H7 (cell line): ENCODE measurements at regions not wholly inside any gene's neighbourhood (a gene's known extent, or its start where the extent isn't known, plus 50 kb on each side); places are given as distances from the start of the nearest gene placed in this dataset.
"Not testable (repeated sequence)": the region's sequence is repeated elsewhere in the genome, so short reads cannot be mapped to it uniquely, and the experiment has no call there.

ENCODE experiments used
- DNase-seq: peaks from one replicate; pipeline ENCODE4 v3.0.0; 2012
- H3K27me3 ChIP-seq: 2 replicates; pipeline ENCODE4 v1.6.0; 2011; ENCODE audit warnings: mild to moderate bottlenecking, low read length; ENCODE audit not compliant: control insufficient read depth, insufficient read depth
- H3K36me3 ChIP-seq: replicated peaks from 2 replicates; pipeline ENCODE4 v1.5.1; 2011; ENCODE audit warnings: low read length; ENCODE audit not compliant: control insufficient read depth, insufficient read depth
- H3K4me3 ChIP-seq: 2 replicates; pipeline ENCODE4 v1.5.1; 2011; ENCODE audit warnings: low read depth, mild to moderate bottlenecking, control low read depth, low read length, moderate library complexity; ENCODE audit not compliant: insufficient read depth

GRCh38 chr3:127444761-127445160, 145.8 kb downstream of the TPRA1 start:
- H3K36me3 ChIP-seq = no peaks in the 10 kb centered on the region
- no peak overlapping the region for H3K4me3 ChIP-seq
- DNase-seq = no peak
- H3K27me3 ChIP-seq = no peaks in the 10 kb centered on the region

- Histone ChIP-seq H3K27me3 (no peaks in the 10 kb centered on the region), H3K4me3 (no peak overlapping the region), H3K36me3 (no peaks in the 10 kb centered on the region)
- DNase-seq = no peak
These were observed 146.8 kb downstream of the TPRA1 start for GRCh38 chr3:127443581-127444375.

GRCh38 chr3:127442506-127442905, 148.0 kb downstream of the TPRA1 start:
- H3K27me3 ChIP-seq = no peaks in the 10 kb centered on the region

GRCh38 chr3:127441764-127442163, 148.8 kb downstream of the TPRA1 start:
- no peak for DNase-seq
- Histone ChIP-seq H3K27me3 (no peaks in the 10 kb centered on the region), H3K4me3 (no peak overlapping the region), H3K36me3 (no peaks in the 10 kb centered on the region)

More at GRCh38 chr3:127442506-127442905, 148.0 kb downstream of the TPRA1 start:
- Histone ChIP-seq H3K36me3 (no peaks in the 10 kb centered on the region), H3K4me3 (no peak overlapping the region)
- DNase-seq = no peak

GRCh38 chr3:127440384-127440783, 150.1 kb downstream of the TPRA1 start:
- Histone ChIP-seq H3K4me3 (no peak overlapping the region), H3K27me3 (no peaks in the 10 kb centered on the region), H3K36me3 (no peaks in the 10 kb centered on the region)
- DNase-seq = no peak

GRCh38 chr3:127439621-127440020, 150.9 kb downstream of the TPRA1 start:
- Histone ChIP-seq H3K4me3 (no peak overlapping the region), H3K27me3 (no peaks in the 10 kb centered on the region), H3K36me3 (no peaks in the 10 kb centered on the region)
- no peak for DNase-seq

GRCh38 chr3:127438951-127439350, 151.1 kb upstream of the PRR20G start:
- no peak for DNase-seq
- Histone ChIP-seq H3K36me3 (no peaks in the 10 kb centered on the region), H3K4me3 (no peak overlapping the region), H3K27me3 (no peaks in the 10 kb centered on the region)

GRCh38 chr3:127438371-127438770, 150.5 kb upstream of the PRR20G start:
- no peaks in the 10 kb centered on the region for H3K36me3 ChIP-seq
- no peaks in the 10 kb centered on the region for H3K27me3 ChIP-seq
- H3K4me3 ChIP-seq = no peak overlapping the region
- DNase-seq = no peak

- H3K27me3 ChIP-seq, H3K4me3 ChIP-seq, DNase-seq, H3K36me3 ChIP-seq: not testable (repeated sequence)
These were observed 147.5 kb upstream of the PRR20G start for GRCh38 chr3:127435299-127435698.

- Histone ChIP-seq H3K27me3 (no peaks in the 10 kb centered on the region), H3K4me3 (no peak overlapping the region), H3K36me3 (no peaks in the 10 kb centered on the region)
- no peak for DNase-seq
These were observed 143.2 kb upstream of the PRR20G start for GRCh38 chr3:127431066-127431465.

- Histone ChIP-seq H3K4me3 (no peak overlapping the region), H3K36me3 (no peaks in the 10 kb centered on the region), H3K27me3 (no peaks in the 10 kb centered on the region)
- DNase-seq = no peak
These were observed 140.6 kb upstream of the PRR20G start for GRCh38 chr3:127428344-127428997.

- DNase-seq = no peak
- Histone ChIP-seq H3K4me3 (no peak overlapping the region), H3K36me3 (no peaks in the 10 kb centered on the region), H3K27me3 (no peaks in the 10 kb centered on the region)
These were observed 139.8 kb upstream of the PRR20G start for GRCh38 chr3:127427666-127428065.

- H3K4me3 ChIP-seq = no peak overlapping the region
- DNase-seq = no peak
- no peaks in the 10 kb centered on the region for H3K27me3 ChIP-seq
- H3K36me3 ChIP-seq = no peaks in the 10 kb centered on the region
These were observed 139.3 kb upstream of the PRR20G start for GRCh38 chr3:127427156-127427555.

- H3K27me3 ChIP-seq = no peaks in the 10 kb centered on the region
- DNase-seq = no peak
These were observed 138.8 kb upstream of the PRR20G start for GRCh38 chr3:127426444-127427153.

More at GRCh38 chr3:127426444-127427153, 138.8 kb upstream of the PRR20G start:
- Histone ChIP-seq H3K36me3 (no peaks in the 10 kb centered on the region), H3K4me3 (no peak overlapping the region)
